Limb (tissue), 2 donors: ENCODE measurements at regions not wholly inside any gene's neighbourhood (a gene's known extent, or its start where the extent isn't known, plus 50 kb on each side); places are given as distances from the start of the nearest gene placed in this dataset.

Source experiments
- DNase-seq, 2 donors: peaks; one replicate each; pipeline ENCODE4 v3.0.0-alpha.2; 2016; ENCODE audit errors: extremely low spot score in 2 of 2

DNA sequence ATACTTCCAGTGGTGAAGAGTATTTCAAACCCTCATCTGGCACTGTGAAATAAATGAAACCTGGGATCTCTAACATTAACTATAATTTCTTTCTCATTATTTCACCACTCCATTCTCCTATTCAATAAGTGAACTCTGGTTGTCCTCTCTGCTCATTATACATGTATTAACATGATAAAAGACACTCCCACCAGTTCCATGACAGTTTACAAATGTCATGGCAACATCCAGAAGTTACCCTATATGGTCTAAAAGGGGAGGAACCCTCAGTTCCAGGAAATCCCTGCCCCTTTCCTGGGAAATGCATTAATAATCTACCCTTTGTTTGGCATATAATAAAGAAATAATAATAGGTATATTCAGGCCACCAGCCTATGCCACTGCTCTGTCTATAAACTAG, 62.7 kb upstream of the BRINP3 start:
- DNase-seq: no peak

DNA sequence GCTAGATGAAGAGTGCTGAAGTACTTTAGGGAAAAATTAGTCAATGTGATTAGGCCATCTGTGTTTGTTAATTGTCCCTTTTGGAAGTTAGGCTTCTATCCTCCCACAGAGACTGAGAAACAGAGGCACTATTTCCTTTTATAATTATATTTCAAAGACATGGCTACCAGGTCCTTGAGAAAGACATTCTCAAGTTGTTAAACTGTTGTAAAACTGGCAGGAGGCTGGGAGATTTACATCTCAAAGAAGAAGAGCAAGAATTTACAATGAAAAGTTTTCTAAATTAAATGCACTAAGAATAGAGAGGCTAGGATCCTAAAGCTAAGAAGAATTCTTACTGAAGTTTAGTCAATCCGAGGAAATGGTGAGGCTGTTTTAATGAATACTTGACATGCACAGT, 74.0 kb upstream of the BRINP3 start:
- DNase-seq: no peak

GRCh38 chr1:190560161-190560681, 82.6 kb upstream of the BRINP3 start:
- peak in 1 of 2 donors; percentile 15 for DNase-seq

DNA sequence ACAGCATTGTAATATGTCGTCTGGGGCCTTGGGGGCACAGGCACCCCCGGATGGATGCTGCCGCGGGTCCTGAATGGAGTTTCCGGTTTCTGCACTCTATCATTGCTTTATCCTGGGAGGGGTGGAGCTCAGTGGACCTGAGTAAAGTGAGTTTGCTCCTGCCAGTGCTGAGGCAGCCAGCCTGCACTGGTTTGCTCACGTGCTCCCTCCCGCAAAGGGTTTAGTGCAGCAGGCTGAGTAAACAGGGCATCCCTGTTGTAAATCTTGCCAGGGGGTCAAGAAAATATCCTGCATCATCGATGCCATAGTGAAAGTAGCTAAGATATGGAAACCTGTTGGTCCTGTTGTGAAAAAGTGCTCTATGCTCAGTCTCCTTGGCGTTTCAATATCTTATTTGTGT, 85.6 kb upstream of the BRINP3 start:
- no peak for DNase-seq

DNA sequence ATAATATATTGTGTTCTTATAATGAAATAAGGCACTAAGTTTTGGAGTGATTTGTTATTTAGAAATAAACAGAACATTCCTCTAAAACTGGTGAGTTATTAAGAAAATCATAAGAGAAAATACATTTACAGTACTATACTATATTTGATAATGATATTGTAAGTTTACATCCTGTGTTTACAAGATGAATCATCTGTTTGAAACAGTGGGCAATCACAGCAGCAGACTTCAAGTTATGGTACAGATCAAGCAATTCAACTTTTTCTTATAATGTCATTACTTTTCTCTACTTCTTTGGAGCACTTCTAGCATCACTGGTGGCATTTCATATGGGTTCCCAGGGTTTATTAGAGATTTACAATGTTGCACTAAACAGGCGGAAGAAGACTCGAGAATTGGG, 86.5 kb upstream of the BRINP3 start:
- DNase-seq: no peak

- DNase-seq: peak in 1 of 2 donors; percentile 13
Observed at GRCh38 chr1:190578017-190578416, 100.4 kb upstream of the BRINP3 start.

- DNase-seq: no peak
Observed at GRCh38 chr1:190578526-190578925, 100.9 kb upstream of the BRINP3 start.

GRCh38 chr1:190579552-190580193, 102.0 kb upstream of the BRINP3 start:
- no peak for DNase-seq

DNA sequence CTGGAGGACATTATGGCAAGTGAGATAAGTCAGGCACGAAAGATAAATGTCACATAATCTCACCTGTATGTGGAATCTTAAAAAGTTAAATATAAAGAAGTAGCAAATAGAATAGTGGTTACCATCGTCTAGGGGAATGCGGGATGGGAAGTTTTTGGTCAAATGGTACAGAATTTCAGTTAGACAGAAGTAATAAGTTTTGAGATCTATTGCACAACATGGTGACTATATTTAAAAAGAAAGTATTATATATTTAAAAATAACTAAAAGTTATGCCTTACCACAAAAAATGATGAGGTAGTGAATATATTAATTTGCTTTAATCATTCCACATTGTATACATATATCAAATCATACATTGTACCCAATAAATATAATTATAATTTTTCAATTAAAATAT, 106.2 kb upstream of the BRINP3 start:
- DNase-seq: no peak

DNA sequence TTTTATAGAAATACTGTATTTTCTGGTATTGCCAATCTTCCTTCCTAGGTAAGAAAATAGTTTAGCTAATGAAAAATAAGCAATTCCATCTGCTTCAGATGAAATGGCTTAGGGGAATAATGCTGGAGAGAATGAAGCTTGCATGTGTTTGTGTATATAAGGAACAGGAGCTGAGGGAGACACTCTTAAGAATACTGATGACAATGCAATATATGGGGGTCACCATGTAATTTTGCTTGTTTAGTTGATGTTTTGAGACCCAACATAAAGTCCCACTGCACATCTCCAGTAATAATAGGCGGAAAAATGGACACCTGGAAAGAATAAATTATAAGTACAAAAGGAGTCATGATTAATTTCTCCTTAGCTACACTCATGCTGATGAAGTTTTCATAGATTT, 110.8 kb upstream of the BRINP3 start:
- no peak for DNase-seq

DNA sequence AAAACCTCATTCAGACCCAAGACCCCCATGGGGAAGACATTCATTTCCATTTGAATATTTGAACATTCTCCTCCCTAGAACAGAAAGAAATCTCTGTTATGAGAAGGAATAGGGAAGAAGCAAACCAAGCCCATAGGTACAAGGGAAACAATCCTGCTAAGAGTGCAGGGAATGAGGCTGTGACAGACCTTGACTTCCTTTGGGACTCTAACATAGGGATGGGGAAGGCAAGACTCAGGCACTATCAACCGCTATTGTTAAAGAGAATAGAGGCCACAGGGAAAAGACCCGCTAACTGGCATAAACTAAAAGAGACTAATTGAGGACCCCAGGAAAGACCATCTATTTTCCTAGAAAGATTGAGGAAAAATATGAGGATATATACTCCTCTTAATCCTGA, 117.8 kb upstream of the BRINP3 start:
- no peak for DNase-seq

GRCh38 chr1:190597294-190597693, 119.6 kb upstream of the BRINP3 start:
- DNase-seq: no peak

- DNase-seq: no peak
Observed at GRCh38 chr1:190599670-190600069, 122.0 kb upstream of the BRINP3 start.

GRCh38 chr1:190602325-190602724, 124.7 kb upstream of the BRINP3 start:
- no peak for DNase-seq

DNA sequence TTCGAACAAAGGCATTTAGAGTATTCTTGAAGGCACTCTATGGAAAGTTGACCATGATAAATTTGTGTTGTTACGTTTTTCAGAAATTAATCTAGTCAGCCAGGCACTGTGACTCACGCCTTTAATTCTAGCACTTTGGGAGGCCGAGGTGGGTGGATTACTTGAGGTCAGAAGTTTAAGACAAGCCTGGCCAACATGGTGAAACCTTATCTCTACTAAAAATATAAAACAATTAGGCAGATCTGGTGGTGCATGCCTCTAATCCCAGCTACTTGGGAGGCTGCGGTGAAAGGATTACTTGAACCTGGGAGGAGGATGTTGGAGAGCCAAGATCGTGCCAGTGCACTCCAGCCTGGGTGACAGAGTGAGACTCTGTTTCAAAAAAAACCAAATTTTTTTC, 130.6 kb upstream of the BRINP3 start:
- no peak for DNase-seq

DNA sequence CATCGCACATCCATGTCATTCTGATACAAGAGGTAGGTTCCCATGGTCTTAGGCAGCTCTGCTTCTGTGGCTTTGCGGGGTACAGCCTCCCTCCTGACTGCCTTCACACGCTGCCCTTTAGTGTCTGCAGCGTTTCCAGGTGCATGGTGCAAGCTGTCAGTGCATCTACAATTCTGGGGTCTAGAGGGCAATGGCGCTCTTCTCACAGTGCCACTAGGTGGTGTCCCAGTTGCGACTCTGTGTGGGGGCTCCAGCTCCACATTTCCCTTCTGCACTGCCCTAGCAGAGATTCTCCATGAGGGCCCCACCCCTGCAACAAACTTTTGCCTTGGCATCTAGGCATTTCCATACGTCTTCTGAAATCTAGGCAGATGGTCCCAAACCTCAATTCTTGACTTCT, 138.2 kb upstream of the BRINP3 start:
- no peak for DNase-seq

DNA sequence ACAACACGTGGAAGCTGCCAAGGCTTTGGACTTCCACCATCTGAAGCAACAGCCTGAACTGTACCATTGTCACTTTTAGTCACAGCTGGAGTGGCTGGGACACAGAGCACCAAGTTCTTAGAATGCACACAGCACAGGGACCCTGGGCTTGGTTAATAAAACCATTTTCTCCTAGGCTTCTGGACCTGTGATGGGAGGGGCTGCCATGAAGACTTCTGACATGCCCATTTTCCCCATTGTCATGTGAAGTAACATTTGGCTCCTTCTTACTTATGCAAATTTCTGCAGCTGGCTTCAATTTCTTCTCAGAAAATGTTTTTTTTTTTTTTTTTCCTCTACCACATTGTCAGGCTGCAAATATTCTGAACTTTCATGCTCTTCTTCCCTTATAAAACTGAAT, 138.6 kb upstream of the BRINP3 start:
- no peak for DNase-seq

- DNase-seq: no peak
Observed at GRCh38 chr1:190619724-190620123, 142.1 kb upstream of the BRINP3 start.

GRCh38 chr1:190633488-190633887, 155.8 kb upstream of the BRINP3 start:
- DNase-seq: no peak

- DNase-seq: no peak
Observed at GRCh38 chr1:190634134-190634533, 156.5 kb upstream of the BRINP3 start.

- no peak for DNase-seq
Observed at GRCh38 chr1:190649553-190649952, 171.9 kb upstream of the BRINP3 start.

DNA sequence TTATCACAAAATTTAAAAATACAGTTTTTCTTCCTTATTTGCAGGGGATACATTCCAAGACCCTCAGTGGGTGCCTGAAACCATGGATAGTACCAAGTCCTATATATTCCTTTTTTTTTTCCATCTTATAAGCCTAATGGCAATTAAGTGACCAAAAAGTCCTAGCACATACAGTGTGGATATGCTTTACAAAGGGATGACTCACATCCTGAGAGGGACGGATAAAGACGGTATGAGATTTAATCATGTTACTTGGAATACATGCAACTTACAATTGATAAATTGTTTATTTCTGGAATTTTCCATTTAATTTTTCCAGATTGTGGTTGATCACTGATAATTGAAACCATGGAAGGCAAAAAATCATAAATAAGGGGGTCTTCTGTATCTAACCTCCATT, 181.2 kb upstream of the BRINP3 start:
- DNase-seq: no peak

GRCh38 chr1:190663962-190664361, 186.3 kb upstream of the BRINP3 start:
- no peak for DNase-seq

- DNase-seq: no peak
Observed at GRCh38 chr1:190665045-190665444, 187.4 kb upstream of the BRINP3 start.
